ENCODE measurements at regions not wholly inside any gene's neighbourhood (a gene's known extent, or its start where the extent isn't known, plus 50 kb on each side); places are given as distances from the start of the nearest gene placed in this dataset.
"Not testable (repeated sequence)": the region's sequence is repeated elsewhere in the genome, so short reads cannot be mapped to it uniquely, and the experiment has no call there.

DNA sequence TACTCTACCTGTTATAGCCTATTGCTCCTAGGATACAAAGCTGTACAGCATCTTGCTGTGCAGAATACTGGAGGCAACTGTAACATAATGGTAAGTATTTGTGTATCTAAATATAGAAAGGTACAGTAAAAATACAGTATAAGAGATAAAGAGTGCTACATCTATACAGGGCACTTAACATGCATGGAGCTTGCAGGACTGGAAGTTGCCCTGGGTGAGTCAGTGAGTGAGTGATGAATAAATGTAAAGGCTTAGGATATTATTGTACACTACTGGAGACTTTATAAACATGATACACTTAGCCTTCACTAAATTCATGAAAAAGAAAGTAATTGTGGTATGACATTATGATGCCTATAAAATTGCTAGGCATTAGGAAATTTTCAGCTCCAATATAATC lies 65.5 kb upstream of the OSMR start:
- ATAC-seq (no peak), DNase-seq (ENCODE audit: low spot score) (no peak)

DNA sequence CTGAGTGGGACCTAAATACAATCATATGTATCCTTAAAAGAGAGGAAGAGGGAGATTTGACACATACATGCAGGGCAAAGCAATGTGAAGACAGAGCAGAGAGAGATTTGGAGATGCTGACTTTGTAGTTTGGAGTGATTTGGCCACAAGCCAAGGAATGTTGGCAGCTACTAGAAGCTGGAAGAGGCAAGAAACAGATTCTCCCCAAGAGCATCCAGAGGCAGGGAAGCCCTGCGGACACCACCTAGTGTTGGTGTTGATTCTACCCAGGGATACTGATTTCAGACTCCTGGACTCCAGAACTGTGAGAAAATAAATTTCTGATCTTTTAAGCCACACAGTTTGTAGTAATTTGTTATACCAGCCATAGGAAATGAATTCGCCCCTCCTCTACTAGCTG lies 64.9 kb upstream of the OSMR start:
- peak; percentile 58 for DNase-seq (ENCODE audit: low spot score)
- peak; percentile 60 for ATAC-seq

DNA sequence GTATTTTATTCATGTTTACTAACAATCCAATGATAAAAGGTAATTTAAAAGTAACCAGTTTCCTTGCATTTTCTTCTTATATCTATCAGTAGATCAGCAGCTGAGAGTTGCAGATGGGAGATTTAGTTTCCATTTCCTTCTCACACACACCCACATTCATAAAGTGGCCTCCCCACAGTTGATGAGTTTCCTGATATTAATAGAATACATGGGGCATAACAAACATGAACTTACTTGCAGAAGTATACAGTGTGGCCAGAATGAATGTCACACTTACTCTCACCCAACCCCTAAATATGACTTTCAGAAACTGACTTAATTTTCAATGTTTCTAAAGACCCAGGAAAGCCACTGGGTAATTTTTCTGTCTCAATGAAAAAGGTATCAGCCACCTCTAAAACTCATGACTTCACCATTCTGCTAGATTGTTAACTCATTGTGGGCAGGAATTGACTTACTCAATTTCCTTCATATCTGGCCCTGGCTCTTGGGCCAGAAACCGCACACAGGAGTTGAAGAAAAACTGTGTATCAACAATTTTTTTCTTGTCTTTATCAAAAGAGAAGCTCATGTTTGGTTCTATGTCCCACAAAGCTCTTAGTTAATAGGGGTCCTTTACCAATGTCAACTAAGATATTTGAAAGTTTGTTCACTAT lies 63.5 kb upstream of the OSMR start:
- ATAC-seq, result no peak
- DNase-seq (ENCODE audit: low spot score), result no peak

DNA sequence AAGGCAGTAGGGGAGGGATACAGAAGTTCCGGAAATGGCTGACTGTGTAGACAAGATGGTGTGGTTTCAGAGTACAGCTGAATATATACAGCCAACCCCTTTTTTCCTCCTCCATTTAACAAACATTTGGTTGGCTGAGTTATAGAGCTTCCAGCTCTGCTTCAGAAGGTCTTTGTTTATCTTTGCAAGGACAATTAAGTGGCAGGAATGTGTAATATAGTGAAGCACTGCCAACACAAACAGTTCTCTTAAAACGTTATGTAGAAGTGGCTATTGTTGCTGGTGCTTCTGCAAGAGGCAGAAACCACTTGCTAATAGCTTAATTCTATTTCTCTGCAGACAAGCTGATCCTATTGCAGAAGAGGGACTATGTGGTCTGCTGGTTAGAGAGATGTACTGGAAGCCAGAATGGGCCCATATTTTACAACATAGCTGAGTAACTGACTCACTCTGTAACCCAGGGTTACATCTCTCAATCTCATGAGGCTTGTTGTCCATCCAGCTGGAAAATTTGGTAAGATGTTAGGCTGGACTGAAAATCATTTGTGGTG lies 62.7 kb upstream of the OSMR start:
- ATAC-seq, result peak; percentile 25
- DNase-seq (ENCODE audit: low spot score), result no peak

- ATAC-seq, result no peak
- no peak for DNase-seq (ENCODE audit: low spot score)
Observed at GRCh38 chr5:38789134-38789533, 56.7 kb upstream of the OSMR start.

- DNase-seq (ENCODE audit: low spot score) (no peak), ATAC-seq (no peak)
Observed at GRCh38 chr5:38789777-38790176, 56.0 kb upstream of the OSMR start.

GRCh38 chr5:38790268-38790667 lies 55.5 kb upstream of the OSMR start:
- no peak for DNase-seq (ENCODE audit: low spot score)
- ATAC-seq, result no peak

- no peak for DNase-seq (ENCODE audit: low spot score)
- no peak for ATAC-seq
Observed at GRCh38 chr5:38790891-38791290, 54.9 kb upstream of the OSMR start.

GRCh38 chr5:38793099-38793498 lies 52.7 kb upstream of the OSMR start:
- ATAC-seq (no peak), DNase-seq (ENCODE audit: low spot score) (no peak)

DNA sequence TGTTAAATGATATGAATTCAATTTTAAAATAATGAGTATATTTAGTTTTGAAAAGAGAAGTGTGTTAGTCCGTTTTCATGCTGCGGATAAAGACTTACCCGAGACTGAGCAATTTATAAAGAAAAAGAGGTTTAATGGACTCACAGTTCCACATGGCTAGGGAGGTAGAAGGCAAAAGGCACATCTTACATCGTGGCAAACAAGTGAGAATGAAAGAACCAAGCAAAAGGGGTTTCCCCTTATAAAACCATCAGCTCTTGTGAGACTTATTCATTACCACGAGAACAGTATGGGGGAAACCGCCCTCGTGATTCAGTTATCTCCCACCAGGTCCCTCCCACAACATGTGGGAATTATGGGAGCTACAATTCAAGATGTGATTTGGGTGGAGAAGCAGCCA lies 51.8 kb upstream of the OSMR start:
- DNase-seq (ENCODE audit: low spot score); ATAC-seq: not testable (repeated sequence)

- DNase-seq (ENCODE audit: low spot score), result no peak
- ATAC-seq, result no peak
Observed at GRCh38 chr5:38794986-38795385, 50.8 kb upstream of the OSMR start.

- ATAC-seq, result peak; percentile 38
- no peak for DNase-seq (ENCODE audit: low spot score)
Observed at GRCh38 chr5:38795986-38796741, 49.6 kb upstream of the OSMR start.
